Transverse colon (tissue), 4 donors: ENCODE measurements at regions not wholly inside any gene's neighbourhood (a gene's known extent, or its start where the extent isn't known, plus 50 kb on each side); places are given as distances from the start of the nearest gene placed in this dataset.

Source experiments
- DNase-seq: peaks from one replicate; pipeline ENCODE4 v3.0.0-alpha.2; 2019
- H3K27ac ChIP-seq, 4 donors: fragments of 200-600 bp; sonication (generic); 2 replicates each; pipeline ENCODE4 v1.5.1; 2016 to 2018; ENCODE audit warnings: inconsistent platforms in 4 of 4
- H3K27me3 ChIP-seq: fragments of 200-600 bp; sonication (generic); 2 replicates; pipeline ENCODE4 v1.5.1; 2017; ENCODE audit warnings: inconsistent platforms
- H3K36me3 ChIP-seq, 4 donors: fragments of 200-600 bp; sonication (generic); 2 replicates each; pipeline ENCODE4 v1.5.1; 2017 to 2019; ENCODE audit warnings: inconsistent platforms in 4 of 4
- H3K4me1 ChIP-seq, 4 donors: fragments of 200-600 bp; sonication (generic); 2 replicates each; pipeline ENCODE4 v1.5.1; 2017 to 2020; ENCODE audit warnings: inconsistent platforms in 4 of 4
- H3K4me3 ChIP-seq, 4 donors: fragments of 200-600 bp; sonication (generic); 1 replicate in 1 of 4; 2 replicates in 3 of 4; pipeline versions ENCODE4 v1.5.1 to v1.6.1; 2017 to 2019; ENCODE audit warnings: inconsistent platforms in 4 of 4
- H3K9me3 ChIP-seq, 2 donors: fragments of 200-600 bp; sonication (generic); 2 replicates each; pipeline ENCODE4 v1.5.1; 2017 to 2019; ENCODE audit warnings: inconsistent platforms in 2 of 2
- CTCF ChIP-seq, 5 experiments: fragments of 200-600 bp in 3 of 5; fragments of 450-650 bp in 2 of 5; sonication (generic) in 3 of 5; IDR thresholded peaks; 1 replicate in 2 of 5; 2 replicates in 3 of 5; pipeline ENCODE4 v1.5.1; 2016 to 2017; ENCODE audit warnings: antibody characterized with exemption in 5 of 5, inconsistent platforms in 3 of 5, mild to moderate bottlenecking in 2 of 5, moderate library complexity in 1 of 5
- EP300 ChIP-seq: sonication (generic); formaldehyde crosslinking; IDR thresholded peaks from one replicate; pipeline ENCODE4 v1.6.1; 2017; ENCODE audit warnings: antibody characterized with exemption, low read depth
- POLR2A ChIP-seq: fragments of 450-650 bp; IDR thresholded peaks from one replicate; pipeline ENCODE4 v1.6.1; 2016; ENCODE audit warnings: antibody characterized with exemption, mild to moderate bottlenecking, moderate library complexity
- POLR2AphosphoS5 ChIP-seq, 3 donors: sonication (generic); formaldehyde crosslinking; IDR thresholded peaks; one replicate each; pipeline ENCODE4 v1.6.1; 2016; ENCODE audit warnings: antibody characterized with exemption in 3 of 3
- WGBS, 2 donors: methylation state at CpG; one replicate each; pipeline ENCODE4 v1.1.5; 2018; ENCODE audit warnings: low coverage in 1 of 2; 5-methylcytosine and 5-hydroxymethylcytosine counted together
- in situ Hi-C, 4 donors: fragments of 200-750 bp; cut with MboI; loops; one replicate each; pipeline versions ENCODE4 v1.15.0 to v1.15.1; 2017; ENCODE audit warnings: low sequenced_read_pairs in 3 of 4, low pct_ligation_motif_present in 1 of 4, low pct_unique_long_range_greater_than_20kb in 1 of 4
- intact Hi-C: fragments of 100-400 bp; cut with DNase I; formaldehyde crosslinking; loops from one replicate; pipeline ENCODE4 v1.15.1; 2023; ENCODE audit warnings: low total_unique reads

DNA sequence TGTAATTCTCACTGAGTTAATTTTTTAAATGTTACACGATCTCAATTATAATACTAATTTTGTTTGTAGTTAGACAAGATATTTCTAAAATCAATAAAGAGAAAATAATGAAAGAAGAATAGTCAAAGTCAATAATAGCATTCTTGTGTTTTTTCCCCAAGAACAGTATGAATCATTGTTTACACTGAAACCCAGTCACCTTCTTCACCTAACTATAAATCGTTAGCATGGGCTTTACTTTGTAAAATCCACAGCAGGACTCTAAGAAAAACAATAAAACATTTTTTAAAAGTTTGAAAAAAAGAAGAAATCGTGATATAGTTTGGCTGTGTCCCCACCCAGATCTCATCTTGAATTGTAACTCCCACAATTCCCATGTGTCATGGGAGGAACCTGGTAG is 234.6 kb upstream of the LYPLAL1 start:
- TF ChIP-seq POLR2A: no peak
- TF ChIP-seq EP300: no peak
- TF ChIP-seq POLR2AphosphoS5 (IDR thresholded peaks at IDR 0.05): no peak
- TF ChIP-seq CTCF (IDR thresholded peaks at IDR 0.05): no peak
- Histone ChIP-seq H3K4me1 (no peaks in the 10 kb centered on the region), H3K27me3 (no peaks in the 10 kb centered on the region), H3K36me3 (peaks cover 0 to 2% (median 0%) of the 10 kb centered on the region in 4 donors), H3K27ac (no peak overlapping the region), H3K4me3 (no peak overlapping the region), H3K9me3 (peaks cover 0 to 2% of the 10 kb centered on the region in 2 donors)
- WGBS, 2 donors: 34 to 54% methylated on average over 3 of the region's 3 CpGs
- no peak for DNase-seq
- intact Hi-C loops (no loop called here), in situ Hi-C loops (no loop called here)

- H3K4me1 ChIP-seq: no peaks in the 10 kb centered on the region
- TF ChIP-seq POLR2AphosphoS5 (IDR thresholded peaks at IDR 0.05): no peak
- TF ChIP-seq CTCF (IDR thresholded peaks at IDR 0.05): no peak
- no peak for TF ChIP-seq POLR2A
- TF ChIP-seq EP300: no peak
- WGBS, 2 donors: 45 to 50% methylated on average over 5 of the region's 5 CpGs
- no peak overlapping the region for H3K27ac ChIP-seq
- no peak overlapping the region for H3K4me3 ChIP-seq
- no peaks in the 10 kb centered on the region for H3K9me3 ChIP-seq
- no peaks in the 10 kb centered on the region for H3K27me3 ChIP-seq
- no peaks in the 10 kb centered on the region for H3K36me3 ChIP-seq
- intact Hi-C loops (no loop called here), in situ Hi-C loops (no loop called here)
- no peak for DNase-seq
These were observed 231.2 kb upstream of the LYPLAL1 start for GRCh38 chr1:218942431-218942830.

- 56 to 73% methylated on average over 2 of the region's 2 CpGs for WGBS, 2 donors
- in situ Hi-C loops (no loop called here), intact Hi-C loops (no loop called here)
- Histone ChIP-seq H3K4me1 (no peaks in the 10 kb centered on the region), H3K4me3 (no peak overlapping the region), H3K9me3 (no peaks in the 10 kb centered on the region), H3K27ac (no peak overlapping the region), H3K36me3 (no peaks in the 10 kb centered on the region), H3K27me3 (no peaks in the 10 kb centered on the region)
- TF ChIP-seq EP300 (no peak), POLR2A (no peak), POLR2AphosphoS5 (IDR thresholded peaks at IDR 0.05) (no peak), CTCF (IDR thresholded peaks at IDR 0.05) (no peak)
- no peak for DNase-seq
These were observed 230.3 kb upstream of the LYPLAL1 start for GRCh38 chr1:218943371-218943770.

- no peaks in the 10 kb centered on the region for H3K4me1 ChIP-seq
- no peak for DNase-seq
- intact Hi-C loops (no loop called here), in situ Hi-C loops (no loop called here)
- no peaks in the 10 kb centered on the region for H3K27me3 ChIP-seq
- no peak overlapping the region for H3K27ac ChIP-seq
- H3K9me3 ChIP-seq: no peaks in the 10 kb centered on the region
- H3K4me3 ChIP-seq: no peak overlapping the region
- H3K36me3 ChIP-seq: no peaks in the 10 kb centered on the region
- 70 to 81% methylated on average over 1 of the region's 1 CpG for whole genome bisulfite sequencing, 2 donors
- TF ChIP-seq CTCF (IDR thresholded peaks at IDR 0.05) (no peak), POLR2A (no peak), POLR2AphosphoS5 (IDR thresholded peaks at IDR 0.05) (no peak), EP300 (no peak)
These were observed 228.6 kb upstream of the LYPLAL1 start for GRCh38 chr1:218945050-218945449.
